ENCODE measurements at regions not wholly inside any gene's neighbourhood (a gene's known extent, or its start where the extent isn't known, plus 50 kb on each side); places are given as distances from the start of the nearest gene placed in this dataset.
"Not testable (repeated sequence)": the region's sequence is repeated elsewhere in the genome, so short reads cannot be mapped to it uniquely, and the experiment has no call there.

DNA sequence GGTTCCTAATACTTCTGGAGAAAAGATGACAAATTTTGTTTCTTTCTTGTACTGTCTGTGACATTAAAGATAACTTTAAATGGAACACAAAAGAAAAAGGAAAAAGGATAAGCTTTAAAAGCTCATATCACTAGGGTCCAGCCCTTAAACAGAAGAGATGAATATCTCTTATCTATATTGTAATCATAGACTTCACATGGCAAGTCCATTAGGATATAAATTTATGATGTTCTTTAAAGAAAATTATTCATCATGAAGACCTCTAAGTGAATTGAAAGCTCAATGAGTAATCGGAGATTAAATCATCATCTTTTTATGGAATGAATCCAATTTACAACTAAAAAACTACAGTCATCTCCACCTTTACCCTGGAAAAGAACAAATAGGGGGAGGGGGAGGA, 111.6 kb upstream of the SATB2 start:
- no peak for DNase-seq (ENCODE audit: low spot score)

DNA sequence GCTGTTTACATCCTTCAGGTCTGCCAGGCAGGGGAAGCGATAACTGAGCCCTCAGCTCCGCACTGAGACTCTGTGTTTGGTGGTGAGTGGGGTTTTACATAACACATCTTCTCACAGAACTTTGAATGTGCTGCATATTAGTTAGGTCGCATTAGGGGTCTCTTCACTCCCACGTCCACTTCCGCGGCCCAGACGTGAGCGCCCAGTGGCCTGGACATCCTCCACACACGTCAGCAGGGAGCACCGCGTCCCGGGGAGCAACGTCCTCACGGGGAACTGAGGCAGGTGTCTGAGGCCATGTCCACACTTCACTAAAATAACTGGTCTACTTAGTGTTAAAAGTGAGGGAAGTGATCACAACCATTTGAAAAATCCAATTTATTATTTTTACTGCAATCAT, 100.4 kb upstream of the SATB2 start:
- no peak for DNase-seq (ENCODE audit: low spot score)

DNA sequence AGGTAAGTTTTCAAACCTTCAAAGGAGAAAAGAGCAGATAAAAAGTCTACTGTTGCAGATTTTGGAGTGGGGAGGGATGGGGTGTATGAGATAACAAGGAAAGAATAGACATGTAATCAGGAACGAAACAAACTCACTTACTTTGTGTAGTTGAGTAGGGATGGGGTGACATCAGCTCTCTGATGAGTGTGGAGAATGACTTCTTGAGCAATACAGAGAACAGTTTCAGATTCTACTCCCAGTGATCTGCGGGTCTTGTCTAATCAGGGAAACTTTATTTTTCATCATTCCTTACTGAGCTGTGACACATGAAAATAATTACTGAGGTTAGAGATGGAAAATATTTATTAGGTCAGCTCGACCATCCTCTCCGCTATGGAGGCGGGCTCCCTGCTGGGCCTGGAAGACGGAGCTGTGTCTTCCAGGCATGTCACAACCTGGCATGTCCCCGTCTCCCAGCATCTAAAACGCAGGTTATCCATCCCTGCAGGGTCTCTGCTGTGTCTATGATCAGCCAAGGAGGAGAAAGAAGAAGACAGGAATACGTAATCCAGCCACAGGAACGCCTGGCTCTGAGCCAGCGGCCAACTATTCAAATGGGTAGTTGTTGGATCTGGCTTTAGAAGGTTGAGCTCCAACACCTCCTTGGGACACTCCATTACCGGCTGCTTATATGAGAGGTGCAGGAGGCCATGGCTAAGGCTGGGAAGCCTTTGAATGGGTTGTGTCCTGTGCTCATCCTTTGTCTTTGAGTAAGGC, 99.0 kb upstream of the SATB2 start:
- no peak for DNase-seq (ENCODE audit: low spot score)

GRCh38 chr2:199554026-199554425, 96.3 kb upstream of the SATB2 start:
- no peak for DNase-seq (ENCODE audit: low spot score)

GRCh38 chr2:199552141-199552540, 94.4 kb upstream of the SATB2 start:
- no peak for DNase-seq (ENCODE audit: low spot score)

DNA sequence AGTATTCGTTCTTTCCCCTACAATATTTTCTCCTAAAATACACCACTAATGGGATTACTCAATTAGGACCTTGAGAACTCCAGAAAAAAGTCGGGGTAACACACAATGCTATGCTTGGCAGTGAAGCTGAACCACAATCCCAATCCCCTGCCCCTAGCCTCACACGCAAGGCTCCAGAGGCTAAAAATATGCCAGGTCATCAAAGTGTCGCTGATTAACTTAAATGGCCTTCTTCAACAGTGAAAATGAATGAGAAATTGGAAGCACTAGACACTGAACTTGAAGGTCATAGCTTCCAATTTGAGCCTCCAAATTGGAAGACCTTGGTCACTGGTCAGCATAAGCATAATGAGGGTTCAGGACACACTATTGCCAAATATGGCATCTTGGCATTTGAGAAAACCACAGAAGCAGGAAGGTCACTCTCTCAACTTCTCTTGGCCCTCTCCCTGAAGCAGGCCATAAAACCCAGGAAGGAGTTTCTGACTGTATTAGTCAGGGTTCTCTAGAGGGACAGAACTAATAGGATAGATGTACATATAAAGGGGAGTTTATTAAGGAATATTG, 86.0 kb upstream of the SATB2 start:
- DNase-seq (ENCODE audit: low spot score), result no peak

GRCh38 chr2:199535445-199536177, 77.9 kb upstream of the SATB2 start:
- DNase-seq (ENCODE audit: low spot score), result no peak

- DNase-seq (ENCODE audit: low spot score), result not testable (repeated sequence)
These were observed 76.1 kb upstream of the SATB2 start for GRCh38 chr2:199533873-199534272.

DNA sequence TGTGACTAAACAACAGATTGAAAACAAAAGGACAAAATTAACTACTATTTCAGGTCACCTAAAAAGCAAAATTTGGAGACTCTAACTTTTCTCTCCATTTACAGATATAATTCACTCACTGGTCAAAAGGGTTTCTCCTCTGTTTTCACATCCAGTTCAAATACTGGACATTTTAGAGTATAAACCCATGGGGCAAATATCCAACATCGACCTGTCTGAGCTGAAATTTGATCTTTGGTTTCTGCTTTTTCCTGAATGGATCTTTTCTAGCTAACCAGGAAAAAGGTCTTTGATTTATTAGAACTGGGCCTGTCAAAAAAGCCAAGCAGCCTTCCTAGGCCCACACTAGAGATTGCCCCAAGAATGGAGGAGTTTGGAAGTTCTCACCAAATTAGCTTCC, 69.3 kb upstream of the SATB2 start:
- DNase-seq (ENCODE audit: low spot score), result no peak

GRCh38 chr2:199524689-199525574, 67.2 kb upstream of the SATB2 start:
- no peak for DNase-seq (ENCODE audit: low spot score)

DNA sequence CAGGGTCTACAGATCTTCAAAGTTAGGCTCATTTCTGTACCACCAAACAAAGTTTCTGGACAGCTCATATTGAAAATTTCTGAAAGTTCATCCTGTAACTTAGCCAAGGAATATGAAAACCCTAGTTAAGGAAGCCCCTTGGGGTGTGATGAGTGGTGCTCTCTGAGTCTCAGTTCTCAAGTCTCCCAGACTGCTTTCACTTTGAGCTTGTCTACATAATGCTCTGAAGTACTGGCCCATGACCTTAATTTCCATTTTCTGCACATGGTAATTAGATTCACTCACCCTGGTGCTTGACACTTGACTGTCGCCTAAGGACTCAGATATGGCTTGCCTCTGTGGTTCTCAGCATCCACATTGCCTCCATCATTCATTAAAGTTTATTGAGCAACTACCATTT, 51.7 kb upstream of the SATB2 start:
- no peak for DNase-seq (ENCODE audit: low spot score)
